Activated gamma-delta T cell treated with Interleukin-2 at 50 U/mL for 16 hours (primary cell): ENCODE measurements at regions not wholly inside any gene's neighbourhood (a gene's known extent, or its start where the extent isn't known, plus 50 kb on each side); places are given as distances from the start of the nearest gene placed in this dataset.

ENCODE experiments used
- DNase-seq: peaks from one replicate; pipeline ENCODE4 v3.0.0-alpha.2; 2020

DNA sequence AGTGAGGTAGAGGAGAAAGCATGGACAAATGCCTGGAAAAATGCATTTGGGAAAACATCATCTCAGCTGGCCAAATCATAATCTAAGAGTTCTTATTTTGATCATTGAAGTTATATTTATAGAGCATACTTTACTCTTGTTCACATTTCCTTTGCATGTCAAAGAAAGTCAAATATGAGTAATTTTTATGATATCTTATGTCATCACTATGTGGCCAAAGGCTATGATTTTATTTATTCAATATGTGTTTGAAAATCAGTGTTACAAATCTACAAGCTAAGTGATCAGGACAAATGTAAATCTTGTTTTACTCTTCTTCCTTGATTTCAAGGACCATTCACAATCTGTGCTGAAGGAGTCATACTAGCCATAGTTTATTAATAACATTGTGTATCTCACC is 237.2 kb upstream of the DPH6 start:
- no peak for DNase-seq

DNA sequence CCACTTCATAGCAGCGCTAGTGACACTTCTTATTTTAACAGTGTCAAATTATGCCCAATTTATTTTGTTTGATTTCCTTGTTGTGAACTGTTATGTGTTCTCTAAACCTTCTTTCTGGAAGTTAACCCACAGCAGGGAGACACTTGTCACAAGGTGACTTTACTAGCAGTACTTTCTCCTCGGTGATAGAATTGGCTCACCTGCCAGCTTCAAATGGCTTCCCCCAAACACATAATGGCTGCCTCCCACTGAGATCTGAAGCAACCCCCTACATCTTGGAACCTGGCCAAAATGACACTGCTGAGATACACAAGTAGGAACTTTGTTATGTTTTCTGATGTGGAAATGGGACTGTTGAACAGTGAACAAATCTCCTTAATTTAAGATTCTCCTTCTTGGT is 238.8 kb upstream of the DPH6 start:
- no peak for DNase-seq

DNA sequence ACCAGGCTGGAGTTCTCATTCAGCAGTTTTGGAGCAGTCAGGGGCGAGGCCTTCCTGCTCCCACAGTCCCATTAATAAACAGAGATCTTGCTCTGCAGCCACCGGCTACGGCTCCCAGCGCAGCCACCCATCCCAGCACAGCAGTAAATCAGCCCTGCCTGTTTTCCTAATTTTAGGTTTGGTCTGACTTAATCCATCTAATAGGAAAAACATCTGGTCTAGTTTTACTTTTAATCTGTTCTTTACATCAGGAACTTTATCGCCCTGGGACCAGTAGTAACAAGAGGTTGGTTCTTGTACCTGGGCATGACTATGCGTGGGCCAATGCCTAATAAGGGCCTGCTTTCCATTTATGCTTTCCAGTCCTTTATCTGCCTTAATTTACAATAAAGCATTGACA is 264.0 kb upstream of the DPH6 start:
- no peak for DNase-seq

DNA sequence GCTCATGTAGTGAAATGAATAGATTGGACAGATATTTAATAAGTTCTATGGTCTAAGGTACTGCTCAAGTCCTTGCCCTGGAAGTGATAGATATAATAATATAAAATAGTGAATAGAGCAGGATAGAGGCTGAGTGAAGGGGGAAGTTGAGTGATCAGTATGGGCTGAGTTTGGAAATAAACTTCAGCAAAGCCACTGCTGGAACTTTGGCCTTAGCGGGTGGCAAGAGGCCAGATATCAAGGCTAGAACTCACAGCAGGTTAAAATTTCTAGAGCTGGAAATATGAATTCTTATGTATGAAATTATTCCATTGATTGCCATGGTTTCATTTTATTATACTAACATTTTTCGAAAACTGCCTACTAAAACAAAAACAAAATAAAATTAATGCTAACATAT is 267.6 kb upstream of the DPH6 start:
- DNase-seq, result no peak

DNA sequence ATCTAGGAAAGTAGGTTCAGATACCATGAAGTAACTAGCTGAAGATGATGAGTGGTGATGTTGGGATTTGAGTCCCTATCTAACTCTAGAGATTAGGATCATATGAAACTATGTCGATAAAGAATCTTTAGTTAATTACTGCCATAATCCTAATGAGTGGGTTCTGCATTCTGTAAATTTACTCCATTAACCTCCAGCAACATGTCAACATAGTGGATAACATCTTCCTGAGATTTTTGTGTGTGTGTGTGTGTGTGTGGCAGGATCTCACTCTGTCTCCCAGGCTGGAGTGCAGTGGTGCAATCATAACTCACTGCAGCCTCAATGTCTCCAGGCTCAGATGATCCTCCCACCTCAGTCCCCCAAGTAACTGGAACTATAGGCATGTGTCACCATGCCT is 272.9 kb upstream of the DPH6 start:
- DNase-seq, result no peak

DNA sequence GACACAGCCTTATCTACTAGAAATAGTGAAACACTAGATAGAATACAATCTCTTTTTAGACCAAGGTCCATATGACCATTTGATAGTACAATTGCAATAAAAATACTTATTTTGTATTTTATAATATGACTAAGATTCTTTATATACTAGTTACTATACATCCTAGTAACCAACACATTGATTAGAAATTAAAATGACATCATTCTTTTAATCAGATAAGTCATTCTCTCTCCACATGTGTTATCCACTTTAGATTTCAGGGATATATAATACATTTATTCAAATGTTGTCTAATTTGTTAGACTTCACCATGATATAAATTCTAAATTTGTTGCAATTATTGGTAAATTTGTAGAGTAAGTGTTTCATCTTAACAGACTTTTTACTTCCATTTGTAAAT is 276.2 kb upstream of the DPH6 start:
- no peak for DNase-seq

DNA sequence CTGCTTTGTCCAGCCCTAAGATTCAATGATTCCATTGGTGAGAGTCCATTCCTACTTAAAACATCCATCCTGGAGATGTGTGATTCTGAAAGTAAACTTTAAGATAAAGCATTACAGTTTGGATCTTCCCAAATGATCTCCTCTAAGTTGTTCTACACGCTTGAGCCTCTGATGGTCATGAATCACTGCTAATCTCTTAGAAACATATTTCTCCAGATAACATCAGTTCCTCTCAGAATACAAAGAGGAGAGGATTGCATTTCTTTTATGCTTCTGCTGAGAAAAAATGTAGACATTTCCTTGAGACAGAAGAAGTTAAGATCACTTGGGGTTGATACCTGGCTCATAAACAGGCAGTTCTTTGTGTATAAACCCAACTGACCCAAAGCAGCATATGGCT is 281.2 kb upstream of the DPH6 start:
- DNase-seq, result no peak

DNA sequence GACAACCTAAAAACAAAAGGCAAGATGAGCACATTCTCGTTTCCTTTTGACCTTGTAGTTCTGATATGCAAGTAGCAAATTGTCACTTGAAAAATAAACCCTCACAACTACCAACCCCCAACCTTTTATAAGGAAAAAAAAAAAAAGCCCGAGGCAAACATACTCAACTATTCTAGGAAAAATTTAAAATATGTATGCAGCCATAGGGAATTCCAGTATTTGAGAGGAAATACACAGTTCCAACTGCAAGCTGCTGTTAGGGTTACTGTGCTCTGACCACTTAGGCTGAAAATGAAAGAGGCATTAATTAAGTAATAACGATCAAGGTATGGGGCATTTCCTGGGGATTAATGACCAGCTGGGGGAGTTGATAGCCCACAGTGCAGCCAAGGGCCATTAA is 281.9 kb upstream of the DPH6 start:
- DNase-seq, result no peak

DNA sequence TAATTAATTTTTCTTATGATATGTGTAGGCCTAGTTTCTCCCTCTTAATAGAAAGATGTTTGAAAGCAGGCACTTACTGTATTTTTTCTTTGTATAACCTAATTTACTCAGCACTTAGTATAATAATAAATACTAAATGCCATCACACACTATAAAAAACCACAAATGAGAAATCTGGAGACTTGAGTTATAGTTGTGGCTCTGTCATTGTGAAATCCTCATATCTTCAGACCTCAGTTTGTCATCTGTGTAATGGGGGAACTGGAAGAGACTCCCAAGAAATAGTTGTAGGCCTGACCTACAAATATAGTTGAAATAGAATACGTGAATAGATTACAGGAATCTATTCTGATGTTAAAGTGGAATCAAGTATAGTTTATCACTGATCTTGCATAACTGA is 287.6 kb upstream of the DPH6 start:
- no peak for DNase-seq

DNA sequence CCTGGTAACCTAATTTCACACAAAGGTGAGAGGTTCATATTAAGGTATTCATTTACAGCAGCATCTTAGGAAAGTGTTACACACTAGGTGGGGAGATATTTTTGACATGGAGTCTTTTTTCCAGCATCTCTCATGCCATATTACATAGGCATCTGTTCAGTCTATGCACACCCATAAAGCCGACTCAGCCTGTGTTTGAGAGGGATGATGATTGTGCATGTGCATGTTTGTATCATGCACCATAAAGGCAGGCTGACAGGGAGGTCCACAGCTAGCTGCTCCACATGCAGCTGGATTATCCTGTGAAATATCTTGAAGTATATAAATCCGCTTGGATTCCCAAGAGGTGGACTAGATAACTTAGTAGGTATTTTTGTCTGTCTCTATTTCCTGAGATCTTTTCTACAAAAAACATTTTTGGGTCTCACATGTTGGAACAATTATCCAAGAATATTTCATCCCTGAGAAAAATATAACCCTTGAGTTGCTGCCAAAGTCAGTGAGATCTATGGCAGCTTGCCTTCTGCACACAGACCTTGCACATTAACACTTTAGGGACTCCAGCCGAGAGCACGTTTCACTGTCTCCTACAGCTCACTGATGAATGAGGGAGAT is 288.4 kb upstream of the DPH6 start:
- no peak for DNase-seq

DNA sequence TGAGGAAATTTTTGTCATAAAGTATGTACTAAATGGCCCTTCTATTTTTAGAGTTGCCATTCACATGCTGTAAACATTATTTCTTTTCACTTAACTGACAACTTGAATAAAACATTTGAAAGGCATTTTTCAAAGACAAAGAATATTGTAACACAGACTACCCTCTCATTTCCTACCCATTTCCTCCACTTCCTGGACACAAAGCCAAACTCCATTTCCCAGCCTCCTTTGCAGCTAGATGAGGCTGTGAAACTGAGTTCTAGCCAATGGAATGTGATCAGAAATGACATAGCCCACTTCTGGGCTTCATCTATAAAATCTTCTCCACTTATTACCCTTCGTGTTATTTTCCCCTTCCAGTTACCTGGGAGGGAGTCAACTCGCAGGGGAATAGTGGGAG is 288.9 kb upstream of the DPH6 start:
- no peak for DNase-seq

DNA sequence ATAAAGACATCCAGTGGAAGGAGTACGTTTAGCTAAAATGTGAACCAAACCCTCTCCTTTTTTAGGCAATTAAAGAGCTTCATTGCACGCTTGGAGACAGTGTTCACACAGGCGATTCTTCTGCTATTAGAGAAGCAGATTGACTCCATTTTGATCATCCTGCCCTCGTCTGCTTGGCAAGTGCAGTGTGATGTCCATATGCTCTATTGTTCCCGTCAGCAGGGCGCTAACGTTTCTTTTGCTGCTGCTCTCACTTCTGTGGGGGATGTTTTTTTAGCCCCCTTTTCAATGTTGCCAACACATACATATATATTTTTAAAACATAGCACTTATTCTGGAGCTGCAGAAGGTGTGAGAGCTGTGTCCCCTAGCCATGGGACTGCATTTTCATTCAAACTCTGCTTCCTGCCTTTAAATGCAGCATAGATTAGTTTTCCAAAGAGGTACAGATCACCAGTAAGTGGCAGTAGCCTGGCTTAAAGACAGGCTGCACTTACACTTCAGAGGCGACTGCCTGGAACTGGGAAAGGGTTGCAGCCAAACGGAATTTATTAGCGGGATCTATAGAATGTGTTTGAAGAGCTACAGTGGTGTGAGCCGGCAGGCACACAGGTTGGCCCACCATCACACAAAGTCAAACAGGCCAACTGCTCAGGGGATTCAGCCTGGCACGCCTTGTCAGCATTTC is 292.6 kb upstream of the DPH6 start:
- no peak for DNase-seq

DNA sequence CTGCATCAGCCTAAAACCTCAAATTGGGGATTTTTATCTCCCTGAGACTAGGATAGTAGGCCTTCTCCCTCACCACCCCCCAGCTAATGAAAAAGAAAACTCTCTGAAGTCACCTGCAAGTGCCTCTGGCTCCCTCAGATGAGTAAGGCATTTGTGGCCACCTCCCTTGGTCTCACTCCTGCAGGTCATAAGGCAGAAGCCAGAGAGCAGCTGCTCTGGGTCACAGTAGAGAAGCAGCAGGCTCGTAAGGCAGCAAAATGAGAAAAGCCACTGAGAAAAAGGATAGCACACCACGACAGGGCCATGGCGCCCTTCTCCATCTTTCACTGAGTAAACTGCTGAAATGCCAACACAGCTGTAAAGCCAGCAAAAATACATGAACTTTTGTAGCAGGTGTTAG is 296.7 kb upstream of the DPH6 start:
- DNase-seq, result no peak

DNA sequence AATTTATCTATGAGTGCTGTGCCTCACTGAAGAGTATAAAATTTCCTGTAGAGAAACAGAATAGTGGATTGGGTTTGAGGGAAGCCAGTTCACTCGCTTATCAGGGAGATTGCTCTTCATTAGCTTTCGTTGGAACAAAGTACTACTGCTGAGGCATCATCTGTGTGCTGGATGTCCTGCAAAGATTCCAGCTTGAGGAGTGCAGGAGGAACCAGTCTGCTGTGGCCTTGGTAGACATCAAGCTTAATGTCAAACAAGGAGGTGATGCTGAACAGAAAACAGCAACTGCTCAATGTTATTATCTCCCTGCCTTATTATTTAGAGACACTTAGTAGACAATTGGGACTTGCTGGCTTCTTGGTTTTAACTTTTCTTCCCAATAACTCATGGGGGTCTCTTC is 297.5 kb upstream of the DPH6 start:
- no peak for DNase-seq

DNA sequence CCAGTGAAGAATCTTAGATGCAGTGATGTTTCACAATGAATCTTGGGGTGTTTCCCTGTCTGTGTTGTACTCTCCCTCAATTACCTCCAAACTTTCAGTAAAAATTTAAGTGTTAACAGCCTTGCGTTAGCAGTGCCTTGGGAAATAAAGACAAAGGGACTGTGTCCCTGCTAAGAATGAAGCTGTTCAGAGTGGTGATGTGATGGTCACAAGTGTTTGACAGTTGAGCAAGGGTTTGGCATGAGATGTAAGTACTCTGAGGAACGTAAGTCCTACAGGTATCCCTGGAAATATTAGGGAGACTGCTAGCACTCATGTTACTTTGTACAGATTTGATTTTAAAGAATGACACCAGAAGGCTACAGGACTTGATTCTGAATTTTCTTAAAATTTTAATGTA is 304.3 kb upstream of the DPH6 start:
- DNase-seq, result no peak

DNA sequence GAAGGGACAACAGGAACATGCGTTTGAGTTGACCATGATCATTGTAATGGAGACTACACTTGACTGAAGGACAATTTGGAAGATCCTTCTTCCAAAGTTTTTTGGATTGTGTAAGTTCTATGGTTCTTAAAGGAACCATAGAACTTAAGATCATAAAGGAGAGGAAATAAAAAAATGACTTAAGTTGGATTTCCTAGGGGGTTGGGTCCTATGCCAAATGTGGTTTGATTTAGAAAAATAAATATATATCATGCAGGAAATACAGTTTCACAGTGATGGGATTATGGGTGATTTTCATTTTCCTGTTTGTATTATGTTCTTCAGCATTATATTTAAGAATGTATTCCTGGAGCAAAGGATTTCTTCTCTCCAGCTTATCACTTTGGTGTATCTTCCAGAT is 305.5 kb upstream of the DPH6 start:
- no peak for DNase-seq

DNA sequence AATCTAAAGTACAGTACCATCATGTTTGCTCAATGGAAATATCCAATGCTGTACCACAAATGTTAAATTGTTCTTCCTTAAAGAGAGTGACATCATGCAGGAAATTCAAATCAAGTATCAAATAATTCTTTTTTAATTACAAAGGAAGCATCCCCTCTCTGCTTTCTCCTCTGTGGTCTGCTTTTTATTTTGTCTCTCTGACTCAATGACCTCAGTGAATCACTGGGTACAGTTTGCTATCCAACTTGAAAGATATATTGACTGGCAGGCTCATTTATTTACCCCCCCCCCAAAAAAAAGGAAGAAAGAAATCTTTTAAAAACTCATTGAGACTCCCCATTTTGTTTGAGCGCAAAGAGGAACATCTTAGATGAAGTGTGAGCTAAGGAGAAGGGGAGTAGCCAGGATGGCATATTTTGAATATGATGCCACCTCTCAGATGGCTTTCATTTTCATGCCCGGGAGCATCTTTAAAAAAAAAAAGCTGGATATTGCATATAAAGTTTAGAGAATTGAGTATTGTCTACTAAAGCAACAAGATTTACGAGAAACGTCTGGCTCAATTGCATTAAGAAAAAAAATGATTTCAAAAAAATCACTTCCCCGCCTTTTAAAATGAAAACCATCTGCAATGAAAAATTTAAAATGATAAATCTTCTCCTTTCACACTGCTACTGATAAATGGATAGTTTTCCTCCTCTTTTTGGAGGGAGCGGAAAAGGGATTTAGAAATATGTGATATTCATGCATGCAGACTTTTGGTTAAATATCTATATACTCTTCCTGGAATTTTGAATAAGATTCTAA is 307.1 kb upstream of the DPH6 start:
- DNase-seq, result no peak

DNA sequence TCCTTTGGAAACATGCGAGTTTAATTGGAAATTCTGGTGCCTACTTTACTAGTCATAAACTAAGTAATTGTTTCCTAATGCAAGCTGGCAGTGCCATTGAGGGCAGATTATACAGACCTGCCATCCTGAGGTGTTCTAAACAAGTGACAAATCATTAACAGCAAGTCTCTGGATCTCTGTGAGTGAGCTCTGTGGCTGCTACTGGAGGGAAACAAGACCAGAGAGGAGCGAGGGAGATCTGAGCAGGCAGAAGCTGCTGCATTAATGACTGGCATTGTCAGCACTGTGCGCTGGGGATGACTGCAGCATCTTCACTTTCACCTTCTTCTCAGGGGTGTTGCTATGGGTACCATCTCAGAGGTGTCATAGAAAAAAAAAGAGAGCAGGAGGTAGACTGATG is 308.4 kb upstream of the DPH6 start:
- no peak for DNase-seq

DNA sequence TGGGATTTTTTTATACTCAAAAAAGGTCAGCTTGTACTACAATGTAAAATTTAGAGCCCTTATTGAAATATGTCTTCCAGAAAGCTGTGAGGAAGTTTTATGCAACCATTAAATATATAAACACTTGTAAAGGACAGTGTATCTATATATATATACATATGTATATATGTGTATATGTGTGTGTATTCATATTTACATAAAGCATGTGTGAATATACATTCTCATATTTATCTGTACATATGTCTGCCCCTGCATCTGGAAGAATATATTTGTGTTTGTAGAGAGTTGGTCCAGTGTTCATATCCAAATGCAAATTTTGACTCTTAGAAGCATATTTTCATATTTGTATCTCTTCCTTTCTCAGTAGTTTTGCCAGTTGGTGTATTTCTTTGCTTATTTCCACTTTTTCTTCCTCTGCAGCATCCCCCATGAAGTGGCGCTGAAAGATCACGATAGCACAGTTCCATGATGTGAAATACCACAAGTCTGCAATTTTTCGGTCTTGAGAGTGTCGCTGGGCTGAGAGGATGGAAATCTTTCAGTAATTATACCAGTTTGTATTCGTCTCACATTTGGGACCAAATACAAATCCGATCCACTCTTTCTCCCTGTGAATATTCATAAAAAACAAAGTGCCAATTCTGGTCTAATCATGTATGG is 311.7 kb upstream of the DPH6 start:
- no peak for DNase-seq

DNA sequence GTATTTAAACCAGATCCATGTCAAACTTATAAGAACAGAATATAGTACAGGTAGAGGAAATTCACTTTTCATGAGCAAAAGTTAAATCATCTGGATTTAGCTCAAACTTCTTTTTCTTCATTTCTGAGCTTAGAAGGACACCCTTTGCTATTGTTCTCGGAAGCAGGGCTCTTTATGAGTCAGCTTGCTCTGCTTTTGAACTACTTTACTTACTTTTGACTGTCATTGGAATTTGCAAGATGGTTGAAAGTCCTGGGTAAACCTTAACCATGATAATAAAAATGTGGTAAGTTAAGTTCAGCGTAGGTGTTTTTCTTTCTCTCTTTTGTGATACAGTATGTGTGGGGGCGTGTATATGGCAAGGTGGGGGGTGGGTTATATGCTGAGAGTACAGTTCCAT is 312.7 kb upstream of the DPH6 start:
- no peak for DNase-seq

DNA sequence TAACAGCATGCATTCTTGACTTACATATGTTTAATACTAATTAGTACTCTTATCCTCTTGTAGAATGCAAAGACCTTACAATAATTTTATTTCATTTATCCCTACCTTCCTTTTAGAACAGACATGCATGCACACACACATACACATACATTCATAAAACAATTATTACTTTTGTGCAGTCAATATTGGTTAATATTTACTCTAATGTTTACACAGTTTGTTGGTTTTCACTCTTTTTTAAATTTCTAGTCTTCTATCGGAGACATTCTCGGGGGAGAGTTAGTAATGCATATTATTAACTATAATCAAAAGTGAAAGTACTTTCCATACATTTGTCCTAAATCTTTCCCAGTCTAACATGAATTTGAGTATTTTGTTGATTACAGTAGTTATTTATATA is 317.7 kb upstream of the DPH6 start:
- no peak for DNase-seq

DNA sequence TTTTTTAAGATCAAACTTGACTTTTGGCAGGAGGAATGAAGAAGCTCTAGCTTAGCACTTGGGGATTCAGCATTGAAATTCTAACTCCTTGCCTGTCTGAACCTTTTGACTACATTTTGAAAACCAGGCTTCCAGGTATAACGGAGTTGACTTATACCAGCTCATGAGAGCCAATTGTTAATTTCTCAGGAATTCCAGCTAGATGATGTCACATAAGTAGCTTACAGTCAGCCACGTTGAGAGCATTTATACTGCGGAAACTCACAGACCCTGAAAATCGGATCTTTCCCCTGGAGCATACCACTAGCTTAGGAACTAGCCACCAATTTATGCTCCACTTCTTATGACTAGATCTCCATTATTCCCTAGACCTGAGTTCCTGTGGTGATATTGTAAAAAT is 321.4 kb upstream of the DPH6 start:
- no peak for DNase-seq

DNA sequence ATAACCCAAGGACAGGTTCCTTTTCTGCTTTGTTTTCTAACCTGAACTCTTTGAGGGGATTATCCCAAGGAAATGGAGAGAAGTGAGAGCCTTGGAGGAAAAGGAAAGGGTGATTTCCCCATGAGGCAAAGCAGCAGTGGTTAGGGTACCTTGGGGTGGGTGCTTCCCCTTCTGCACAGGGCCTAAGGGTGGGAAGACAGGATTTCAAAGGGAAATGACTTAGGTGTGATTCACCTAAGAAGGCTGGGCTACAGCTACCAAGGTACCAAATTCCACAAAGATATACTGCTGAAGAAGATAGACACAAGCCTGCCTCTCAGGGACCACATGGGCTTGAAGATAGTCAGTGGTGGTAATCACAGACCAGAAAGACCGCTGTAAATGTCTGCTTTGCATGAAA is 325.3 kb upstream of the DPH6 start:
- DNase-seq, result no peak

DNA sequence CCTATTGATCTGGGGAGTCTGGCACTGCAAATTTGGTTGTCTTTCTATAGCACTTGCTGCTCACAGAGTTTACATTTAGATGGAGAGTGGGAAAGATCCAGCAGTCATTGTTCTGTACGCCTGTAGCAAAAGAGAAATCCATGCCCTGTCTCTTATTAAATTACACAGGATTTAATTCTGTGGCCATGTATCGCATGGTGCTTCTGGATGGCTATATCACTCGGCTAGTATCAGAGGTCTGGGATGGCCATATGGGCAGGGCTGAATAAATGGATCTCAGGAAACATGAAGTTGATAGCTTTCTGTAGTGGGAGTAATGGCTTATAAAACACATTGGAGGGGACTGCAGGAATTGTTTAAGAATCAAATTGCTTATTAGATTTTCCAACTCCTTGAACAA is 325.8 kb upstream of the DPH6 start:
- DNase-seq, result no peak
